WERI-Rb-1 (cell line): ENCODE measurements at regions not wholly inside any gene's neighbourhood (a gene's known extent, or its start where the extent isn't known, plus 50 kb on each side); places are given as distances from the start of the nearest gene placed in this dataset.

Source experiments
- DNase-seq: peaks from one replicate; pipeline ENCODE4 v3.0.0-alpha.2; 2020
- H3K27ac ChIP-seq: fragments of 250-450 bp; sonication (Bioruptor Pico); 2 replicates; pipeline ENCODE4 v1.5.1; 2020; ENCODE audit warnings: mild to moderate bottlenecking, moderate library complexity
- H3K27me3 ChIP-seq: fragments of 250-450 bp; sonication (Bioruptor Pico); 2 replicates; pipeline ENCODE4 v1.5.1; 2021; ENCODE audit warnings: mild to moderate bottlenecking, low read depth, moderate library complexity; ENCODE audit not compliant: insufficient read depth, severe bottlenecking
- H3K36me3 ChIP-seq: fragments of 250-450 bp; sonication (Bioruptor Pico); 2 replicates; pipeline ENCODE4 v1.5.1; 2020; ENCODE audit warnings: mild to moderate bottlenecking, moderate library complexity
- H3K4me3 ChIP-seq: 2 replicates; pipeline ENCODE4 v1.5.1; 2011; ENCODE audit warnings: low read depth, mild to moderate bottlenecking, control low read depth, low read length
- H3K9me3 ChIP-seq: fragments of 250-450 bp; sonication (Bioruptor Pico); 2 replicates; pipeline ENCODE4 v1.5.1; 2021; ENCODE audit warnings: mild to moderate bottlenecking, moderate library complexity; ENCODE audit not compliant: severe bottlenecking
- TF ChIP-seq, protein P1 (sequence below): IDR thresholded peaks from 2 replicates; pipeline ENCODE4 v1.5.1; 2011; ENCODE audit warnings: low read depth, mild to moderate bottlenecking, control low read depth, inconsistent platforms, low read length

DNA sequence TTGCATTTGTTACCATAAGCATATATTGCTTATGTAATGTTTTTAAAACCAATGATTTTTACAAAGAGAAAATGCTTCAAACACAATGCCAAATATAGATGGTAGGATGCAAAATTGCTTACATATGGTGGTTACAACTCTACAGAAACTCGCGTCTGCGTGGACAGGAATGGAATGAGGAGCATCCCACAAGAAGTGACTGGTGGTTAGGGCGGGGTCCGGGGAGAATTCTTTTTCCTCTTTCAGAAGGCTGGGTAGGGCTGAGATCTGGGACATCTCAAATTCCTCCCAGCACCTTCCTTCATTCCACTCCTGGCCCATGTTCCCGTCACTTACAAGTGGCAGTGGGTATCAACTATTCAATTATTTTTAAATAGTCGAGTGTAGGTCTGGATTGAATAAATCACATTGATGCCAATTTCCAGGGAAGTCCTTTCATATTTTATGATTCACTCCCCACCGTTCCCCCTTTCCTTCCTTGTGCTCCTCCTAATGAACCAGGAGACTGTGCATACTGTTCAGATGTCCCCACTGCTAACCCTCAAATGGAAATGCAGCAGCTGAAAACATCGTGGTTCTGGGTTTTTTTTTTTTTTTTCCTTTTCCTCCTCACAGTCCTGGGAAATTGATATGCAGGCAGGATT, 174.5 kb upstream of the POU3F1 start:
- Histone ChIP-seq H3K27ac (no peak overlapping the region), H3K9me3 (no peaks in the 10 kb centered on the region), H3K27me3 (no peaks in the 10 kb centered on the region), H3K36me3 (no peaks in the 10 kb centered on the region), H3K4me3 (no peak overlapping the region)
- no peak for DNase-seq
- TF ChIP-seq, protein P1, sequence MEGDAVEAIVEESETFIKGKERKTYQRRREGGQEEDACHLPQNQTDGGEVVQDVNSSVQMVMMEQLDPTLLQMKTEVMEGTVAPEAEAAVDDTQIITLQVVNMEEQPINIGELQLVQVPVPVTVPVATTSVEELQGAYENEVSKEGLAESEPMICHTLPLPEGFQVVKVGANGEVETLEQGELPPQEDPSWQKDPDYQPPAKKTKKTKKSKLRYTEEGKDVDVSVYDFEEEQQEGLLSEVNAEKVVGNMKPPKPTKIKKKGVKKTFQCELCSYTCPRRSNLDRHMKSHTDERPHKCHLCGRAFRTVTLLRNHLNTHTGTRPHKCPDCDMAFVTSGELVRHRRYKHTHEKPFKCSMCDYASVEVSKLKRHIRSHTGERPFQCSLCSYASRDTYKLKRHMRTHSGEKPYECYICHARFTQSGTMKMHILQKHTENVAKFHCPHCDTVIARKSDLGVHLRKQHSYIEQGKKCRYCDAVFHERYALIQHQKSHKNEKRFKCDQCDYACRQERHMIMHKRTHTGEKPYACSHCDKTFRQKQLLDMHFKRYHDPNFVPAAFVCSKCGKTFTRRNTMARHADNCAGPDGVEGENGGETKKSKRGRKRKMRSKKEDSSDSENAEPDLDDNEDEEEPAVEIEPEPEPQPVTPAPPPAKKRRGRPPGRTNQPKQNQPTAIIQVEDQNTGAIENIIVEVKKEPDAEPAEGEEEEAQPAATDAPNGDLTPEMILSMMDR, result no peak

DNA sequence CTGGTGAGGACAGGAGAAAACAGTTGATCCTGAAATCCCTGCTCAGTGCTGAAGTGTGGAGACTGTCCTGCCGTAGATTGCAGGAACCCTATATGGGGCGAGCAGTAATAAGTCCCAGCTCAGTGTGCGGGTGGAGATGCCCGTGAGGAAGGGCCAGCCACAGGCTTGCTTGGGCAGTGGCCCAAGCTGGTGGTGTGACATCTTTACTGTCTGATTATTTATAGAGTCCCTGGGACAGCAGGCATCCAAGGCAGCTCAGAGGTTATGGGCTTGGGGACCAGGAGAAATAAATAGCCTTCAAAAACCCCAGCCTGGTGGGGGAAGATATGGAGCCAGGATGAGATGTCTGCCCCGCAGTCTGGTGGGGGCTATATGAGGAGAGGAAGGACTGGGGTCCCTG, 170.7 kb upstream of the POU3F1 start:
- no peak overlapping the region for H3K4me3 ChIP-seq
- H3K27me3 ChIP-seq, result no peaks in the 10 kb centered on the region
- H3K27ac ChIP-seq, result no peak overlapping the region
- TF ChIP-seq, protein P1, result no peak
- H3K9me3 ChIP-seq, result no peaks in the 10 kb centered on the region
- H3K36me3 ChIP-seq, result no peaks in the 10 kb centered on the region
- no peak for DNase-seq

DNA sequence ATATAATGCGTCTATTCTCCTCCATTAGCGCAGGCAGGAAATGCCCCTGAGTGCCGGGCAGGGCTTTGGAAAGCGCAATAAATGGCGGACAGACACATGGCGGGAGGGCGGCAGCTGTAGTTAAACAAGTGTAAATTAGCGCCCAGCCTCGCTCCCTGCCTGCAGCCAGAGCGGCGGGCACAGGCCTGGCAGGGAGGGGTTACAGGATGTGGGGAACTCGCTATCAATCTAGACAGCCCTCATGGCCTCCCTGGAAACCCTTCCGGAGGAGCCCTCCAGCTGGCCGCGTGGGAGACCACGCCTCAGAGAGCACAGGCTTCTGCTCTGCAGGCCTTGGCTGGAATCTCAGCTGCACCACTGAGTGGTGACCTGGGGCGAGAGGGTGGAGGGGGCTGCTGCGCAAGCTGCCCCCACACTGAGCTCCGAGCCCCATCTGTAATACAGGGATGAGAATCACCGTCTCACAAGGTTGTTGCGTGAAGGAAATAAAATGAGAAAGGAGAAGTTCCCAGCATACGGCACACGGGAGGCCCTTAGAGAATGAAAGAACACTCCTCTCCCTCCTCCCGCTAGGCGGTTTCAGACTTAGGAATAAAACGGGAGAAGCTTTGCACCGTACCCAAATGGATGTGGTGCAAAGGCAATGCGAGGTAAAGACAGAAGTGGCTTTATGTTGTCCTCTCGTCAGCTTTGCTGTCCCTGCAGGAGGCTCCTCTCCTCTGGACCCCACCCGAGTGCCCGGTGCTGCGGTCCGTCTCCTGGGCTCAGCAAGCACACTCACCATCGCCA, 167.2 kb upstream of the POU3F1 start:
- H3K27ac ChIP-seq, result no peak overlapping the region
- no peaks in the 10 kb centered on the region for H3K36me3 ChIP-seq
- TF ChIP-seq, protein P1, result no peak
- no peaks in the 10 kb centered on the region for H3K9me3 ChIP-seq
- no peaks in the 10 kb centered on the region for H3K27me3 ChIP-seq
- H3K4me3 ChIP-seq, result no peak overlapping the region
- DNase-seq, result no peak

DNA sequence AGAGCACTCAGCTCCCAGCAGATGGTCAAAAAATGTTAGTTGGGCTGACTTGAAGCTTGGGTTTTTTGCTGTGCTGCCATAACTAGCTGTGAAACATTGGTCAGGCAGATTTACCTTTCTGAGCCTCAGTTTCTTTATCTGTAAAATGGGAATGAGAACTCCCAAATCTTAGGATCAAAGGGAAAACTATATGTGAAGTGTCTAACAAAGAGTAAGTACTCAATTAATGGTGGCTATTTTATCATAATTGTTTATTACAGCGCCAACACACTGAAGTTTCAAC, 164.2 kb upstream of the POU3F1 start:
- H3K27me3 ChIP-seq, result no peaks in the 10 kb centered on the region
- no peak overlapping the region for H3K4me3 ChIP-seq
- TF ChIP-seq, protein P1, result no peak
- DNase-seq, result no peak
- H3K36me3 ChIP-seq, result no peaks in the 10 kb centered on the region
- no peaks in the 10 kb centered on the region for H3K9me3 ChIP-seq
- no peak overlapping the region for H3K27ac ChIP-seq

DNA sequence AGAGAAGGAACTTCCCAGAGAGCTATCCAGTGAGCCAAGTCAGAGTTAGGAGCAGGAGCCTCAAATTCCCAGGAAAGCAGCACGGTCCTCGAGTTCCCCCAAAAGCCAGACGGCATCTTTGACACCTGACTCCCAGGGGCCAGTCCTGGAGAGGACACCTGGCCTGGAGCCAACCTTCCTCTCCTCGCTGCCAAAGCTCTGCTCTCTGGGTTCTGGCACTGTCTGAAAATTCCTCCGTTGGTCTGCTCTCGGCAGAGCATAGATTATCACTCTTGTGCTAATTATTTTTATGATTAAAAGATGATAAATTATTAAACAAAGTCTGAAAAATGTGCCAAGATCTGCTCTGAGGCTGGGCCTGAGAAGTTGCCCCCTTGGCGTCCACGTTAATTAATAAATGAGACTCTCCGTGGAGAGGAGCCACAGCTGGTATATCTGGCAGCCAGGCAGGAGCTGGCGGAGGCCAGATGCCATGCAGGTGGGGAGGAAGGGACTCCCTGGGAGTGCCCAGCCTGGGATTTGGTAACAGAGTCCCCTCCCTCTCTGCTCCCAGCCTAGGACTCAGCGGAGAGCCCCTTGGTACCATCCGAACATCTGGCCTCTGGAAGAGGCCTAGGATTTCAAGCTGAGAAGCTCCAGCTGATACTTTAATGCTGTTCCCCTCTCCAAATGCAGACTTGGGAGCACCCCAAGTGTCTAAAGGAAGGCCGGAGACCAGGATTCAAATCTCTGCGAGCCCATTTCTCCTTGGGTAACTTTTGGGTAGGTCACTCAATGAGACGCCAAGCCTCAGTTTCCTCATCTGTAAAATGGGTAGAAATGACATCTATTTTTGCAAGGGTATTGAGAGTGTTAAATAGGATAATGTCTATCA, 163.7 kb upstream of the POU3F1 start:
- DNase-seq, result no peak
- no peaks in the 10 kb centered on the region for H3K9me3 ChIP-seq

More for the DNA sequence above, 163.7 kb upstream of the POU3F1 start:
- TF ChIP-seq, protein P1, result no peak
- Histone ChIP-seq H3K36me3 (no peaks in the 10 kb centered on the region), H3K4me3 (no peak overlapping the region), H3K27ac (no peak overlapping the region), H3K27me3 (no peaks in the 10 kb centered on the region)
